GM12878 (cell line): ENCODE measurements at regions not wholly inside any gene's neighbourhood (a gene's known extent, or its start where the extent isn't known, plus 50 kb on each side); places are given as distances from the start of the nearest gene placed in this dataset.

Experiments
- ATAC-seq: fragments of 200-7000 bp; cut with Tn5 transposase; 3 replicates; pipeline ENCODE4 v1.9.1; 2020; ENCODE audit warnings: mild to moderate bottlenecking, moderate library complexity
- BruUV-seq: library from RNA; stranded (reverse); fragments of 400-500 nt; replicated peaks from 2 replicates; lab custom pipeline; 2021; lab: Mats Ljungman, UMichigan
- CTCF ChIA-PET: fragments of 300-600 bp; sonication (Branson Sonifier 250); formaldehyde crosslinking; extraction: SDS; loops from one replicate; lab custom pipeline; 2021; ENCODE audit warnings: inconsistent platforms; lab: Yijun Ruan, JAX
- POLR2A ChIA-PET: fragments of 350-600 bp; formaldehyde crosslinking; extraction: SDS; loops from one replicate; lab custom pipeline; 2021; ENCODE audit warnings: inconsistent platforms; lab: Charles Lee
- RAD21 ChIA-PET: fragments of 300-600 bp; sonication (Branson Sonifier 250); formaldehyde crosslinking; loops from one replicate; lab custom pipeline; 2023; ENCODE audit warnings: antibody characterized with exemption; ENCODE audit not compliant: unreplicated experiment; lab: Charles Lee
- SMC1A ChIA-PET: fragments of 300-600 bp; sonication (Branson Sonifier 250); formaldehyde crosslinking; loops from one replicate; lab custom pipeline; 2023; ENCODE audit not compliant: unreplicated experiment, uncharacterized antibody; lab: Charles Lee
- DNase-seq: peaks from one replicate; pipeline ENCODE4 v3.0.0-alpha.2; 2011; ENCODE audit warnings: low read depth, low spot score
- FAIRE-seq: peaks from 3 replicates; lab custom pipeline; 2011; peaks lifted over from hg19 to GRCh38; lab: Jason Lieb, UNC
- H2AFZ ChIP-seq: 2 replicates; pipeline ENCODE4 v1.6.0; 2011; ENCODE audit warnings: low read depth, low read length, control low read depth; ENCODE audit not compliant: control insufficient read depth
- H3K27ac ChIP-seq: 2 replicates; pipeline ENCODE4 v1.5.1; 2011; ENCODE audit warnings: control low read depth; ENCODE audit not compliant: control insufficient read depth, insufficient read depth
- H3K27me3 ChIP-seq, 2 experiments: replicated peaks in 1 of 2; 2 replicates each; pipeline versions ENCODE4 v1.6.0 to v1.6.1; 2011; ENCODE audit warnings: low read length in 1 of 2; ENCODE audit not compliant: control insufficient read depth in 2 of 2, insufficient read depth in 2 of 2
- H3K36me3 ChIP-seq, 2 experiments: 2 replicates each; pipeline ENCODE4 v1.5.1; 2011; ENCODE audit warnings: low read length in 1 of 2; ENCODE audit not compliant: control insufficient read depth in 2 of 2, insufficient read depth in 2 of 2
- H3K4me1 ChIP-seq: 2 replicates; pipeline ENCODE4 v1.6.1; 2011; ENCODE audit warnings: mild to moderate bottlenecking, low read length, moderate library complexity, mixed read lengths; ENCODE audit not compliant: control insufficient read depth, insufficient read depth
- H3K4me2 ChIP-seq: 2 replicates; pipeline ENCODE4 v1.6.0; 2011; ENCODE audit warnings: control low read depth; ENCODE audit not compliant: control insufficient read depth, insufficient read depth
- H3K4me3 ChIP-seq: fragments of 200-600 bp; sonication (generic); 2 replicates; pipeline ENCODE4 v1.5.1; 2016
- H3K79me2 ChIP-seq: 2 replicates; pipeline ENCODE4 v1.6.0; 2011; ENCODE audit warnings: low read length; ENCODE audit not compliant: control insufficient read depth, insufficient read depth
- H3K9ac ChIP-seq: 2 replicates; pipeline ENCODE4 v1.8.0; 2011; ENCODE audit warnings: low read length, control low read depth, mixed read lengths; ENCODE audit not compliant: control insufficient read depth, insufficient read depth
- H3K9me3 ChIP-seq: replicated peaks from 3 replicates; pipeline ENCODE4 v1.5.1; 2011; ENCODE audit warnings: mild to moderate bottlenecking, low read length; ENCODE audit not compliant: control insufficient read depth, insufficient read depth
- H4K20me1 ChIP-seq: 2 replicates; pipeline ENCODE4 v1.6.0; 2011; ENCODE audit not compliant: control insufficient read depth, insufficient read depth
- CHD2 ChIP-seq: IDR thresholded peaks from 2 replicates; pipeline ENCODE4 v1.6.1; 2011; ENCODE audit warnings: low read depth, low read length, improper control_type of control experiment, borderline replicate concordance
- FOS ChIP-seq: IDR thresholded peaks from 3 replicates; pipeline ENCODE4 v1.6.1; 2011; ENCODE audit warnings: borderline replicate concordance; ENCODE audit not compliant: insufficient read length; ENCODE audit errors: extremely low read depth
- HSF1 ChIP-seq: fragments of 150-350 bp; IDR thresholded peaks from 2 replicates; pipeline ENCODE4 v1.6.1; 2014; ENCODE audit warnings: mild to moderate bottlenecking, low read depth, low read length
- KLF5 ChIP-seq: fragments of 450-650 bp; IDR thresholded peaks from 2 replicates; pipeline ENCODE4 v1.6.1; 2014; ENCODE audit warnings: mild to moderate bottlenecking; ENCODE audit not compliant: partially characterized antibody
- MEF2A ChIP-seq: IDR thresholded peaks from 2 replicates; pipeline ENCODE4 v1.6.1; 2011; ENCODE audit warnings: low read depth, mild to moderate bottlenecking, low read length, moderate library complexity; ENCODE audit not compliant: insufficient read depth
- NFYA ChIP-seq: IDR thresholded peaks from 2 replicates; pipeline ENCODE4 v1.6.1; 2011; ENCODE audit warnings: low read depth, mild to moderate bottlenecking, low read length, improper control_type of control experiment, borderline replicate concordance
- NR2F1 ChIP-seq: fragments of 450-650 bp; conservative IDR thresholded peaks from 2 replicates; pipeline ENCODE4 v1.6.1; 2017; ENCODE audit warnings: mild to moderate bottlenecking
- POLR2AphosphoS2 ChIP-seq: IDR thresholded peaks from 2 replicates; pipeline ENCODE4 v1.6.1; 2011; ENCODE audit warnings: low read depth, mild to moderate bottlenecking, low read length, improper control_type of control experiment, moderate library complexity
- POLR2AphosphoS5 ChIP-seq: IDR thresholded peaks from 2 replicates; pipeline ENCODE4 v1.6.1; 2011; ENCODE audit warnings: mild to moderate bottlenecking, low read length, inconsistent platforms
- SKIL ChIP-seq: fragments of 450-650 bp; IDR thresholded peaks from 2 replicates; pipeline ENCODE4 v1.6.1; 2017; ENCODE audit warnings: mild to moderate bottlenecking, low read depth, inconsistent platforms; ENCODE audit not compliant: poor library complexity, severe bottlenecking
- SRF ChIP-seq, 2 experiments: IDR thresholded peaks; 2 replicates each; pipeline ENCODE4 v1.6.1; 2011; ENCODE audit warnings: low read depth in 2 of 2, low read length in 2 of 2, mild to moderate bottlenecking in 1 of 2, moderate library complexity in 1 of 2
- STAT3 ChIP-seq: IDR thresholded peaks from 2 replicates; pipeline ENCODE4 v1.6.1; 2011; ENCODE audit warnings: low read depth, low read length, improper control_type of control experiment
- ZBED1 ChIP-seq: IDR thresholded peaks from 2 replicates; pipeline ENCODE4 v1.6.1; 2016; ENCODE audit warnings: borderline replicate concordance
- ZNF24 ChIP-seq: fragments of 450-650 bp; IDR thresholded peaks from 2 replicates; pipeline ENCODE4 v1.6.1; 2017; ENCODE audit warnings: antibody characterized with exemption, mild to moderate bottlenecking
- WGBS: methylation state at CpG from one replicate; pipeline ENCODE4 v1.1.6; 2016; ENCODE audit warnings: low lambda C conversion rate; ENCODE audit not compliant: insufficient replicate concordance, insufficient coverage; ENCODE audit errors: missing lambda C conversion rate; 5-methylcytosine and 5-hydroxymethylcytosine counted together
- in situ Hi-C: fragments of 300-500 bp; cut with MboI; formaldehyde crosslinking; loops from 9 replicates; pipeline ENCODE4 v1.14.3; 2018; ENCODE audit warnings: mixed read lengths
- intact Hi-C: fragments of 100-400 bp; cut with micrococcal nuclease; formaldehyde crosslinking; loops from one replicate; pipeline ENCODE4 v1.14.2; 2022; ENCODE audit not compliant: unreplicated experiment
- TF ChIP-seq, protein P1 (sequence below): IDR thresholded peaks from 2 replicates; pipeline ENCODE4 v1.6.1; 2012; ENCODE audit warnings: low read depth, low read length, improper control_type of control experiment

GRCh38 chr2:107349329-107349728, 463.4 kb upstream of the ST6GAL2 start:
- ChIA-PET SMC1A (no interaction called here), POLR2A (no interaction called here), RAD21 (no interaction called here), CTCF (no interaction called here)
- intact Hi-C loops: no loop called here
- TF ChIP-seq MEF2A: no peak
- no peak for TF ChIP-seq SRF (IDR thresholded peaks at IDR 0.05; ENCODE audit: low read depth in 2 of 2, low read length in 2 of 2)
- TF ChIP-seq POLR2AphosphoS2: no peak
- TF ChIP-seq, protein P1, sequence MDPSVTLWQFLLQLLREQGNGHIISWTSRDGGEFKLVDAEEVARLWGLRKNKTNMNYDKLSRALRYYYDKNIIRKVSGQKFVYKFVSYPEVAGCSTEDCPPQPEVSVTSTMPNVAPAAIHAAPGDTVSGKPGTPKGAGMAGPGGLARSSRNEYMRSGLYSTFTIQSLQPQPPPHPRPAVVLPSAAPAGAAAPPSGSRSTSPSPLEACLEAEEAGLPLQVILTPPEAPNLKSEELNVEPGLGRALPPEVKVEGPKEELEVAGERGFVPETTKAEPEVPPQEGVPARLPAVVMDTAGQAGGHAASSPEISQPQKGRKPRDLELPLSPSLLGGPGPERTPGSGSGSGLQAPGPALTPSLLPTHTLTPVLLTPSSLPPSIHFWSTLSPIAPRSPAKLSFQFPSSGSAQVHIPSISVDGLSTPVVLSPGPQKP: no peak
- TF ChIP-seq POLR2AphosphoS5: no peak
- TF ChIP-seq FOS: no peak
- no peak for TF ChIP-seq ZNF24
- TF ChIP-seq STAT3: no peak
- TF ChIP-seq HSF1: no peak
- no peak for TF ChIP-seq CHD2
- no peak for TF ChIP-seq NFYA
- TF ChIP-seq SKIL: no peak
- no peak for TF ChIP-seq ZBED1
- no peak for TF ChIP-seq NR2F1
- TF ChIP-seq KLF5: no peak
- WGBS: 34% methylated on average over 4 of the region's 4 CpGs
- Histone ChIP-seq H3K4me2 (no peak overlapping the region), H3K27ac (no peak overlapping the region), H3K9me3 (no peaks in the 10 kb centered on the region), H3K9ac (no peak overlapping the region), H4K20me1 (no peaks in the 10 kb centered on the region), H2AFZ (no peak overlapping the region), H3K4me3 (no peak overlapping the region), H3K36me3 (no peaks in the 10 kb centered on the region), H3K79me2 (no peaks in the 10 kb centered on the region), H3K4me1 (no peaks in the 10 kb centered on the region), H3K27me3 (no peaks in the 10 kb centered on the region)
- DNase-seq: no peak
- BruUV-seq: no TSS peak
- FAIRE-seq: no peak
- ATAC-seq: no peak
- in situ Hi-C loops: no loop called here
